HS-5 (cell line): ENCODE measurements at regions not wholly inside any gene's neighbourhood (a gene's known extent, or its start where the extent isn't known, plus 50 kb on each side); places are given as distances from the start of the nearest gene placed in this dataset.

Experiments used
- DNase-seq: peaks from one replicate; pipeline ENCODE4 v3.0.0-alpha.2; 2012; ENCODE audit warnings: low read depth

GRCh38 chr9:673264-673965 is 168.1 kb upstream of the DMRT1 start:
- DNase-seq, result no peak

DNA sequence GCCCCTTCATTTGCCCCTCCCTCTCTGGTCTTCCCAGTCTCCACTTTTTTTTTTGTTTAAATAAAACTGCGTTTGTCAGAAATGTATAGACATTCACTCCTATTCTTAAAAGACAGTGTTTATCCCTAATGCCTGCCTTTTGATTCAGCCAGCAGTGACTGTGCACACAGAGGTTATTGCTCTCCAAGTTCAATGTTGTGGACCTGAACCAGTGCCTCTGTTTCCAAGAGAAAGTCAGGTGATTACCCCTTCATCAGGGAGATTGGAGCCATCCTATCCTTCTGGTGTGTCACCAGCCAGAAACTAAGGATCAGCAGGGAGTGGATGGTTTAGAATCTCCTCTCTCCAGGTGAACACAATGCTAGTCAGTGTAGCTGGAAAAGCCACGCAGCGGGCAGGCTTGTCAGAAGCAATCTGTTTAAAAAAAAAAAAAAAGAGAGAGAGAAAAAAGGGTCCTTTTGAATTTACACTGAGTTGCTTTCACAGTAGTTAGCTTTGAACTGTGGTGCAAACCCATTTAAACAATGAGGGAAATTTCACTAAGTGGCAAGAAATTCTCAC is 167.5 kb upstream of the DMRT1 start:
- no peak for DNase-seq

DNA sequence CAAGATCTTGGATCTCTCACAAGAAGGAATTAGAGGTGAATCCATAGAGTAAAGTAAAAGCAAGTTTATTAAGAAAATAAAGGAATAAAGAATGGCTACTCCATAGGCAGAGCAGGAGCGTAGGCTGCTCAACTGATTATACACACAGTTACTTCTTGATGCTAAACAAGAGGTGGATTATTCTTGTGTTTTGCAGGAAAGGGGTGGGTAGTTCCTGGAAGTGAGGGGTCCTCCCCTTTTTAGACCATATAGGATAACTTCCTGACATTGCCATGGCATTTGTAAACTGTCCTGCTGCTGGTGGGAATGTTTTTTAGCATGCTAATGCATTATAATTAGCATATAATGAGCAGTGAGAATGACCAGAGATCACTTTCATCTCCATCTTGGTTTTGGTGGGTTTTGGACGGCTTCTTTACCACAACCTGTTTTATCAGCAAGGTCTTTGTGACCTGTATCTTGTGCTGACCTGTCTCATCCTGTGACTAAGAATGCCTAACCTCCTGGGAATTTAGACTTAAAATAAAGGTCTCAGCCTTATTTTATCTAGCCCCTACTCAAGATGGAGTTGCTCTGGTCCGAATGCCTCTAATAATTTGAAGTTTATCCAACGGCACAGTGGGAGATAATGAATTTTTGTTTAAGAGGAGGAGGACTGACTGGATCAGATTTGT is 165.7 kb upstream of the DMRT1 start:
- DNase-seq, result no peak

DNA sequence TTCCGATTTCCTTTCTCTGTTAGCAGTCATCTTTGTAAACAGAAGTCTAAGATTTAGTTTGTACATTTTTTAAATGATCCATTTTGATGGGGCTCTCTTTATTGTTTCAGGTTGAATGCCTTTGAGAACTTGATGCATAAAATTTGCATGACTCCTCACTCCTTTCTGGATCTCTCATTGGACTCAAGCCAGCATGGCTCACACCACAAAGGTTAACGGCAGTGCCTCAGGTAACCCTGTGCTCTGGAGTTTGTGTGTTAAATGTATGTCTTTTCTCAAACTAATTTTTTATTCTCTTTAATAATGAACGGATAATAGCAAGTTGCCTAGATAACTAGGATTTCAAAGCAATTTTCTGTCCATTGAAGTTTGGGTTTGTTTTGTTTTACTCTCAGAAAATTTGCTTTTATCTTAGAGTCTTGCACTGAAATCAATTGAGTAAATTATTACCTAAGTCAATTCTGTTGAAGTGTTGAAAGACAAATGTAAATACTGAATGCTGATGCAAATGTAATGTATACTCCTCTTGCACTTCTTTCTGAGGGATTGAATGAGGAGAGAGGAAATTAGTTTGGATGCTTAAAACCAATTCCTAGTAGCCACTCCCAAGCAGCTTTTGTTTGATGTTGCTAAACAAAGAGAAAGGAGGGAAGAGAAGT is 164.6 kb upstream of the DMRT1 start:
- DNase-seq, result no peak

DNA sequence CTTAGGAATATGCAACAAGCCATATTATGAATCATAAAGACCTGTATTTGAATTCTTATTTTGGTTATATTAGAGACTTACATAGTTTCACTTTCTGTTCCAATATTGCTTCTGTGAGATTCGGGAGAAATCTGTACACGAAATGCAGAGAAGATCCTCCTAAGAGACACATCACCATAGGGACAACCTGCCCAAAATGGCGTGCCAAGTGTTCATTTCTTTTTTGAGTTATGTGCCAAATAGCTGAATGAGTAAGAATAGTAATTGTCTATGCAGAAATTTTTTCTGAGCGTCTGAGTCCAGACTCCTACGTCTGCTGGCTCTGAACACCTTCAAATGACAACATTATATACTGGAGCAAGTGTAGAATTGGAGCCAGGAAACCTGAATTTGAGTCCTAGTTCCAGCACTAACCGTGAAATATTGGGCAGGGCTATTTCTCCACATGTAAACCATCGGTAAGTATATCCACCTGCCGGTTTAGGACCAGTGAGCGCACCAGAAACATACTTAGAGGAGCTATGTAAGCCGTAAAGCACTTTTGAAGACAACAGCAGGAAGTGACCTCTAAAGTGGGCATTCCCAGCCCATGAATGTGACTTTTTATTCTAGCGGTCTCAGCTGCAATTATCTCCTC is 163.9 kb upstream of the DMRT1 start:
- DNase-seq, result no peak

- no peak for DNase-seq
Observed at GRCh38 chr9:678897-679296, 162.6 kb upstream of the DMRT1 start.

DNA sequence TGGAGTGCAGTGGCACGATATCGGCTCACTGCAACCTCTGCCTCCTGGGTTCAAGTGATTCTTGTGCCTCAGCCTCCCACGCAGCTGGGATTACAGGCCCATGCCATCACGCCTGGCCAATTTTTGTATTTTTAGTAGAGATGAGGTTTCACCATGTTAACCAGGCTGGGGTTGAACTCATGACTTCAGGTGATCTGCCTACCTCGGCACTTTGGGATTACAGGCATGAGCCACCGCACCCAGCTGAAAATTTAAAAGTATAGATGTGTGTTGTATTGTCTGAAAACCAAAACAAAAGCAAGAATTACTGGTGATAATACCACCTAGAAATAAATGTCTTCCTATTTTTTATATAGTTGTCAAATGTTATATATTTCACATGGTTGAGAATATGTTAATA is 162.0 kb upstream of the DMRT1 start:
- DNase-seq, result no peak

- no peak for DNase-seq
Observed at GRCh38 chr9:680106-680505, 161.4 kb upstream of the DMRT1 start.

- no peak for DNase-seq
Observed at GRCh38 chr9:682633-683508, 158.6 kb upstream of the DMRT1 start.

DNA sequence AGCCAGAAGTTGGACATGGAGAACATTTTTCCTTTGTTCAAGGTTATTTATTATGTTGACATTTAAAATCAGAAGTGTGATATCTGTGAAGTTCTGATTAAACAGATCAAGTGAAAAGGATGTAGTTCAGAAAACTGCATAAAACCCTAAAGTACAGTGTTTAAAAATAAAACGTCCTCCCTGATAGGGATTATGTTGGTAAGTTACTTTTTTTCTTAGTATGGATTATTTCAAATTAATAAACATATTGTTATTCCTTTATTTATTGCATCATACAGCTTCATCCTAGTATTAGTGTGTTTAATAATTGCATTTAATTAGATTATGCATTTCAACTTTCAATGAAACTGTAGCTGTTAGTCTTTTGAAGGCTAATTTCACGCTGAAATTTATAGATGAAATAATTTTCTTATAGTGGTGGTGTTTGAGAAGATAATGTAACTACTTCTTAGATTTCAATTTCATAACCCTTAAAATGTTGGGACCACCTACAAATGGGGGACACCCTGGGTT is 157.9 kb upstream of the DMRT1 start:
- DNase-seq, result no peak

DNA sequence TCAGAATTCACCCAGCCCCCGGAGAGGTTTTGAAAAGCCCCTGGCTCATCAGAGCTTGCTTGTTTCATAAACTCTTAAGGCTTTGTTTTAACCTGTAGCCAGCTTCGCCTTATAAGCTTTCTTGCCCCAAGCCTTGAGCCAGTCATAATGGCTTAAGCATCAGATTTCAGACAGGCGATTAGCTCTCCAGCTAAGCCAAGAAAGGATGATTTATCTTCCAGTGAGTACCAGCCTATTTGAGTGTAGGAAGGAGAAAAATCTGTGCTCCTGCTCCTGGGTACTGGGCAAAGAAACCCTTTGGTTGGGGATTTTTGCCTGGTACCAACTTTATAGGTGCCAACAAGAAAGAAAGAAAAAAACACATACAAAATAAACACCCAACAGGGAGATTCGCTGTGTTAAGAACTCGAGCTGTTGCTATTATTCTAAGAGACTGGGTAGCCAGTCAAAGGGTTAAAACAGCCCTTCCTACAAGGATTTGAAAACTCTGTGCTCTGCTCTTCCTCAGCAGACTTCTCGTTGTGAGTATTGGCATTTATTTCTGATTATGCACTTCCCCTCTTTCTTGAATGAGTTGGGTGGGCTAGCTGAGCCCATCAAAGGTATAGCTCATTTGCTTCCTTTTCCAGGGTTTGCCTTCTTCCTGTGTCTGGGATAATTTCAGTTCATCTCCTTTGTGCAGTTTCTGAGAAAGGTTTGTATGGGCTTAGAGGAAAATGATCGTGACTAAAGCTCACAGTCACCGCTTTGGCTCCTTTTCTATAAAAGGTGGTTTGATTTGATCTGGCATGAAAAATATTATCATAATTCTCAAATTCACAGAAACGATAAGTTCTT is 157.2 kb upstream of the DMRT1 start:
- DNase-seq, result no peak

- DNase-seq, result peak; percentile 92
Observed at GRCh38 chr9:684941-685340, 156.6 kb upstream of the DMRT1 start.

GRCh38 chr9:686321-686813 is 155.1 kb upstream of the DMRT1 start:
- no peak for DNase-seq

DNA sequence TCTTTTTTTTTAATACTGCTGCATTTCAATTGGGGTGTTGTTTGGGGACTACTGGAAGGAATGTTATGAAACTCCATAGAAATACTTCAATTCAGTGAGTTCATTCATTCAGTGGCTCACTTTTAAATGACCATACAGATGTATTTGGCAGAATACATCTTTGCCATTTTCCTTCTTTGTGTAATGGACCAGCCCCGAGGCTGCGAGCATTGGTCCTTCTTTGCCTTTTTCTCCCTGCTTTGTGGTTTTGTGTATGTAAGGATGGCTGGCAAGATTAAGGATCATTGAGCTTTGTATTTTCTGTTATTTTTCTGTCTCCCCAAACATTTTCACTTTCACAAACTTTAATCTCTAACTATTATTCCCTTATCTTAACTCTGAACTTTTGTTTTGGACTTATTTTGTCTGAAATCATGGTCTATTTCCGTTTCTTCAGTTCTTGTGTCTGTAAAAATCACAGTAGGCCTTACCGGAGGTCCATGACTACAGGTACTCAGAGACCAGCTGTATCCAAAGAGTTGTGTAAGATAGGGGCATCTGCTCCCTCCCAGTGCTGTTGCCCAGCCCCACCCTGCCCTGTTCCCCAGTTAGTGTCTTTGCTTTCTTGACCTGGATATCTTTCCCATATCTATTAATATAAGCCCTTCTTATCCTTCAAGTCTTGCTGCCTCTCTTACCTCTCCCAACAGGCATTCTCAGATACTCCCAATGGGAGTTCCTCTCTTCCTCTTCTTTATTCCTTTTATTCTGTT is 154.3 kb upstream of the DMRT1 start:
- DNase-seq, result no peak

DNA sequence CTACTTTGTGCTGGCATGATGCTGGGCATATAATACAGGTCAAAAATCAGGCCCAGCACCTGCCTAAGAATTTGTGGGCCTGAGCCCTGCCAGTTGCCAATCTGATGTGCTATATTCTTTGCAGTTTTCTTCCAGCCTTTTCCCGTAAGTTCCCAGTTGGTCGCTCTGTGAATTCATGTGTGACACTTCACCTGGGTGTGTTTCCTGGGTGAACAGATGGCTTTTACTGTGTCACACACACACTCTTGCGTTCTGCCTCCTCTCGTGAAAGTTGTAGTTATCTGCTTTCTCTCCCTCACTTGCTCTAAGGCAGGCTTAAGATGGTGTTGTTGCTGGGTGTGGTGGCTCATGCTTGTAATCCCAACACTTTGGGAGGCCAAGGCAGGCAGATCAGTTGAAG is 153.5 kb upstream of the DMRT1 start:
- no peak for DNase-seq

GRCh38 chr9:690517-691111 is 150.9 kb upstream of the DMRT1 start:
- no peak for DNase-seq

GRCh38 chr9:691825-692400 is 149.6 kb upstream of the DMRT1 start:
- no peak for DNase-seq

GRCh38 chr9:692636-693129 is 148.8 kb upstream of the DMRT1 start:
- no peak for DNase-seq
